ENCODE measurements at regions not wholly inside any gene's neighbourhood (a gene's known extent, or its start where the extent isn't known, plus 50 kb on each side); places are given as distances from the start of the nearest gene placed in this dataset.

GRCh38 chr5:111996574-111996973, 239.6 kb upstream of the NREP start:
- TF ChIP-seq CTCF (conservative IDR thresholded peaks at IDR 0.05), result no peak
- no peak for TF ChIP-seq EZH2 (IDR thresholded peaks at IDR 0.05; ENCODE audit: low read depth)
